NOMO-1 treated with dmso at 0.1 percent for 144 hours (cell line): ENCODE measurements at regions not wholly inside any gene's neighbourhood (a gene's known extent, or its start where the extent isn't known, plus 50 kb on each side); places are given as distances from the start of the nearest gene placed in this dataset.

Source experiments
- DNase-seq: peaks from one replicate; lab custom pipeline; 2025; ENCODE audit not compliant: unreplicated experiment; lab: John Stamatoyannopoulos, UW

- no peak for DNase-seq
Observed at GRCh38 chr12:88310069-88310468, 168.0 kb downstream of the TMTC3 start.

- DNase-seq = no peak
Observed at GRCh38 chr12:88310666-88311065, 168.6 kb downstream of the TMTC3 start.

DNA sequence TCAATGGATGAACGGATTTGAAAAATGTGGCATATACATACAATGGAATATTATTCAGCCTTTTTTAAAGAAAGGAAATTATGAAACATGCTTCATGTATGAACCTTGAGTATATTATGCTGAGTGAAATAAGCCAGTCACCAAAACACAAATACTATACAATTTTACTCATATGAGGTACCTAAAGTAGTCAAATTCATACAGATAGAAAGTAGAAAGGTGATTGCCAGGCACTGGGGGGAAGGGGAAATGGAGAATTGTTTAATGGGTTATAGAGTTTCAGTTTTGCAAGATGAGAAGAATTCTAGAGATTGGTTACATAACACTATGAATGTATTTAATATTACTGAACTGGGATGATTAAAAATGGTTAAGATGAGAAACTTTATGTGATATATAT, 171.4 kb downstream of the TMTC3 start:
- DNase-seq = no peak

DNA sequence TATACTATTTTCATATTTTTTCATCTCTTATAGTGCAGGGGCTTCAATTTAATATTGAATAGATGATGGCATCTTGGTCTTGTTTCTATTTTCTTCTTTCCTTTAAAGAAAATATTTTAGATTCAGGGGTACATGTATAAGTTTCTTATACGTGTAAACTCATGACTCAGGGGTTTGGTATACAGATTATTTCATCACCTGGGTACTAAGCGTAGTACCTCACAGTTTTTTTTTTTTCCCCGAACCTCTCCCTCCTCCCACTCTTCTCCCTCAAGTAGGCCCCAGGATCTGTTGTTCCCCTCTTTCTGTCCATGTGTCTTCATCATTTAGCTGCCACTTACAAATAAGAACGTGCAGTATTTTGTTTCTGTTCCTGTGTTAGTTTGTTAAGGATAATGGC, 172.6 kb downstream of the TMTC3 start:
- DNase-seq = no peak

GRCh38 chr12:88318726-88319125, 176.6 kb downstream of the TMTC3 start:
- DNase-seq = no peak

DNA sequence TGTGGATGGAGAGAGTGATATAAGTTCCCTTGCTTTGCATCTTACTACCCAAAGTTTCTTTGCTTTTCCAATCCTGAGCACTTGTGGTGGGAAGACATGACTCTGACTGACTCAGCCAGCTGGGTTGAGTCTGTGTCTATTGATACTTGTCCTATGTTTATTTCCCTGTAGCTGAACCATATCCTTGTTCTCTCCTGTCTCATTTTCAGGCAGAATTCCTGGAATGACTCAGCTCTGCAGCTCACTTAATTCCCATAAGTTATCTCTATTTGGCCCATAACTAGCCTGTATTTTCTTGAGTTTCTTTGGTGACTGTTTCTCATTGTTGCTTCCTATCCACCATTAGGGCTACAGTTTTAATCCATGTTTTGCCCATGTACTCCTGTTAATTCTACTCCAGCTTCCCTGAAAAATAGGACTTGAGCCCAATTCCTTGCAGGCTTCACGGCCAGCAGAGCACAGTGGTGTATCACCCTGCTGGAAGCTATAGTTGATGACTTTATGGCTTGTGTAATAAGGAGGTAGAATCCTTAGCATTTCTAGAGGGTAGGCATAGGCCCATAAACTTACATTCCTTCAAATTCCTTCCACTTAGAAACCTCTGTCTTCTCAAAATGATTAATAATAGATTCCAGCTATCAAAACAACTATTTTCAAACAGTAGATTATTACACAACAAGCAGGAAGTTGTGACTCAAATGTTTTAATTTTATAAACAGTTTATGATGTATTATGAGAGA, 183.1 kb downstream of the TMTC3 start:
- DNase-seq = no peak

- DNase-seq = no peak
Observed at GRCh38 chr12:88325816-88326189, 183.7 kb downstream of the TMTC3 start.

DNA sequence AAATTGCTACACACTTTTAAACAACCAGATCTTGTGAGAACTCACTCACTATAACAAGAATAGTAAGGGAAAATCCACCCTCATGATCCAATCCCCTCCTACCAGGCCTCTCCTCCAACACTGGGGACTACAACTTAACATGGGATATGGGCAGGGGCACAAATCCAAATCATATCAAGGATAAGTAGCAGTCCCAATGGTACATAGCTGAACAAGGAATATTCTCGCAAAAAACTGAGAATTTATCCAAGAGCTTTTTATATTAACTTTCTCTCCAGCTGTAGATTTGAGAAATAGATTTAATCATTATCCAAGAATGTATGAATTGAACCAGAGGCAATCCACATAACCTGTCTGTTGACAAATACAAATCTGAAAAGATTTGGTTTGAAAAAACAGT, 185.2 kb downstream of the TMTC3 start:
- DNase-seq = no peak

DNA sequence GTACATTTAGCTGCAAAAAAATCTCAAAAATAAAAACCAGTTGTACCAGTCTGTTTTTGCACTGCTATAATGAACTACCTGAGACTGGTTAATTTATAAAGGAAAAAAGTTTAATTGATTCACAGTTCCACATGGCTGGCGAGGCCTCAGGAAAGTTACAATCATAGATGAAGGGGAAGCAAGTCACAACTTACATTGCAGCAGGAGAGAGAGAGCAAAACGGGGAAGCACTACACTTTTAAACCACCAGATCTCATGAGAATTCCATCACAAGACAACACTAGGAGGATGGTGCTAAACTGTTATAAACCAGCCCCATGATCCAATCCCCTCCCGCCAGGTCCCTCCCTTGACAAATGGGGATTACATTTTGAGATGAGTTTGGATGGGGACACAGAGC, 186.0 kb downstream of the TMTC3 start:
- DNase-seq = no peak

GRCh38 chr12:88329833-88330232, 187.7 kb downstream of the TMTC3 start:
- DNase-seq = no peak

GRCh38 chr12:88334271-88334670, 192.2 kb downstream of the TMTC3 start:
- no peak for DNase-seq

DNA sequence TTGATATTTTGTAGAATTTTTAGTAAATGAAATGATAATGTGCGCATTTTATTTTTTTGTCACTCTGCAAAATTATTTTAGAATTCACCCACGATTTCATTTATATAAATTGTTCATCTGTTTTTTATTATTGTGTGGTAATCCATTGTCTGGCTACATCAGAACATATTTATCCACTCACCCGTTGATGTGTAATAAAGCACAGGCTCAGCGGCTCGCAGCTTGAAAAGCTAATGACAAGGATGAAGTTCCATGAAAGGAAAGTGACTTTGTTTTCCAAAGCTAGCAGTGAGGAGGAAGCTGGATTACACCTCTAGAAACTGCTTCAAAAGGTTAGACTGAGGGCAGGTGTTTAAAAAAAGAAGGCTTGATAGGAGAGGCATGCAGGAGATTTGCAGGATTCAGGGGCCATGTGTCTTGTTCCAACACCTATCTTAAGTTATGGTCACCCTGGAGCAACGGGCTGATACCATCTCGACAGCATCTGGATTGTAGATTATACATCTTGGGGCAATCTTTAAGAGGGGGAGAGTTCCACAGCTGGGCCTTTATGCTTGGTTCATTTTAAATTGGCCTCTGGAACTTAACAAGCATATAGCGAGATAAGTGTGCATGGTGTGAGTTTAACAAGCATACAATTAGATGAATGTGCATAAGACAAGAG, 194.1 kb downstream of the TMTC3 start:
- DNase-seq = no peak

DNA sequence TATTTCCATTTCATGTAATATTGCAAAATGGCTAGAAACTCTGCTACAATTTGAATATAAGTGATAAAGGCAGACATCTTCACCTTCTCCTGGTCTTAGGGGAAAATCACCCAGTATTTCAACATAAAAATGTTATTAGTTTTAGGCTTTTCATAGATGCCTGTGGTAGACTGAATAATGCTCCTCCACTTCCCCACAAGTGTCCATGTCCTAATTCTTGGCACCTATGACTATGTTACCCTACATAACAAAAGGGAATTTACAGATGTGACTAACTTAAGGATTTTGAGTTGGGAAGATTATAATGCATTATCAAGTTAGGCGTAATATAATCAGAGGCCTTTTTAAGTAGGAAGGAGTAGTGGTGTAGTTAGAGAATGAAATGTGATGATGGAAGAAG, 196.4 kb downstream of the TMTC3 start:
- DNase-seq = no peak

- no peak for DNase-seq
Observed at GRCh38 chr12:88339254-88339949, 197.3 kb downstream of the TMTC3 start.

DNA sequence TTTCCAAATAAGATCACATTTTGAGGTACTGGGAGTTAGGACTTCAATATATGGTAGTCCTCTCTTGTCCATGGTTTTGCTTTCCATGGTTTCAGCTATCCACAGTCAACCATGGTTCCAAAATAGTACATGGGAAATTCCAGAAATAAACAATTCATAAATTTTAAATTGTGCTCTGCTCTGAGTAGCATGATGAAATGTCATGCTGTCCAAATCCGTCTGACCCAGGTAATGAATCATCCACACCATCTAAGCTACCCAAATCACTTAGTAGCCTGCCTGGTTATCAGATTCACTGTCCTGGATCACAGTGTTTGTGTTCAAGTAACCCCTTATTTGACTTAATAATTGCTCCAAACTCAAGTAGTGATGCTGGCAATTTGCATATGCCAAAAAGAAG, 197.9 kb downstream of the TMTC3 start:
- DNase-seq = no peak

GRCh38 chr12:88342251-88342806, 200.2 kb downstream of the TMTC3 start:
- no peak for DNase-seq

DNA sequence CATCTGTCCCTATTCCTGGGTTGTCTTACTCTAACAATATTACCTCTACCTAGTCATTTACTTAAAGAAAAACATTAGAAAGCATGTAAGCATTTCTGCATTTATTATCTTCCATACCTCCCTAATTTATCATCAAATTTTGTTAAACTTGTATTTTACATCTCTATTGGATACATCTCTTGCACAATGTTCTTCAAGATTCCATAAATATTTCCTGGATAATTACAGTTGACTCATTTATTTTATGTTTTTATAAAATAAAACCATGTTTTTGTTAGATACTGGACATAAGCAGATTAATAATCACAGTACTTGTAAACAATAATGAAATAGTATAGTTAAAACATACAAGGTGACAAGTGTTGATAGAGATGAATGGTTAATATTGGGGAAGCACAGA, 209.0 kb downstream of the TMTC3 start:
- DNase-seq = no peak

DNA sequence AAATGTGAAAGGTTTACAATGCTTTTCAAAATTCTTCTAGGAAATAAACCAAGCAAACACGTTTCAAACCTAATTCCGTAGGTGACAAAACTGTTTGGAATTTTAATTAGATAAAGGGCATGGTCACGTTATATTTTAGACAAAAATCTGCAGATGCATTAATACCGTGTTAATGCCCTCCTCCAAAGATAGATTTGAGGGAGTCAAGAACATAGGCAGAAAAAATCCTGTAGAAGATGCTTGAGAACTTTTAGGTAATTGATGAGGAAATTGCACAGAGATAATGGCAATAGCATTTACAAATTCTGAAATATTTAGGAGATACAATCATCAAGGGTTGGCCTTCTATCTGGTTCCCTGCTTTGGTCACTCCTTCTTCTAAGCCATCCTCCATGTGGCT, 212.6 kb downstream of the TMTC3 start:
- no peak for DNase-seq

- DNase-seq = no peak
Observed at GRCh38 chr12:88360343-88360742, 218.2 kb downstream of the TMTC3 start.

DNA sequence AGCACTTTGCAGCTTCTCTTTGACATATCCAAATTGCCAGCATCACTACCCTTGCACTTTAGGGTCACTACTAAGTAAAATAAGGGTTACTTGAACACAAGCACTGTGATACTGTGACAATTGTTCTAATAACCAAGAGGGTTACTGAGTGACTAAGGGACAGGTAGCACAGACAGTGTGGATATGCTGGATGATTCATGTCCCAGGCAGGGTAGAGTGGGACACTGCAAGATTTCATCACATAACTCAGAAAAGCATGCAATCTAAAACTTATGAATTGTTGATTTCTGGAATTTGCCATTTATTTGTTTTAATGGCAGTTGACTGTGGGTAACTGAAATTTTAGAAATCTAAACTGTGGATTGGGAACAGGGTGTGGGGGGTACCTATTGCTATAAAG, 218.8 kb downstream of the KITLG start:
- DNase-seq = no peak

- no peak for DNase-seq
Observed at GRCh38 chr12:88362439-88362838, 217.8 kb downstream of the KITLG start.

GRCh38 chr12:88365403-88365802, 214.9 kb downstream of the KITLG start:
- DNase-seq = no peak
